Activated T-cell treated with anti-CD3 and anti-CD28 coated beads, Interleukin-2, amount 50 U/mL, for 4 hours (primary cell): ENCODE measurements at regions not wholly inside any gene's neighbourhood (a gene's known extent, or its start where the extent isn't known, plus 50 kb on each side); places are given as distances from the start of the nearest gene placed in this dataset.
"Not testable (repeated sequence)": the region's sequence is repeated elsewhere in the genome, so short reads cannot be mapped to it uniquely, and the experiment has no call there.

Source experiments
- ATAC-seq, 2 donors: fragments of 200-7000 bp; cut with Tn5 transposase; one replicate each; pipeline ENCODE4 v1.10.0; 2021
- DNase-seq: peaks from one replicate; pipeline ENCODE4 v3.0.0-alpha.2; 2020
- H3K27me3 Mint-ChIP-seq: one replicate; pipeline ENCODE4 v1.8.0; 2021; ENCODE audit warnings: low read depth, mixed read lengths
- H3K36me3 Mint-ChIP-seq: one replicate; pipeline ENCODE4 v1.8.0; 2022; ENCODE audit warnings: mixed read lengths; ENCODE audit not compliant: insufficient read depth
- H3K4me1 Mint-ChIP-seq: one replicate; pipeline ENCODE4 v1.8.0; 2021; ENCODE audit warnings: low read depth, mixed read lengths
- H3K4me3 Mint-ChIP-seq: one replicate; pipeline ENCODE4 v1.8.0; 2021; ENCODE audit warnings: mild to moderate bottlenecking, moderate library complexity, mixed read lengths
- H3K9me3 Mint-ChIP-seq: one replicate; pipeline ENCODE4 v1.8.0; 2021; ENCODE audit warnings: mixed read lengths

GRCh38 chr9:95801797-95802196 lies 73.7 kb upstream of the ERCC6L2 start:
- no peaks in the 10 kb centered on the region for H3K4me1 Mint-ChIP-seq
- no peaks in the 10 kb centered on the region for H3K9me3 Mint-ChIP-seq
- H3K4me3 Mint-ChIP-seq: no peak overlapping the region
- DNase-seq (no peak), ATAC-seq (no peak)
- H3K36me3 Mint-ChIP-seq: no peaks in the 10 kb centered on the region
- H3K27me3 Mint-ChIP-seq: peaks cover 9% of the 10 kb centered on the region

DNA sequence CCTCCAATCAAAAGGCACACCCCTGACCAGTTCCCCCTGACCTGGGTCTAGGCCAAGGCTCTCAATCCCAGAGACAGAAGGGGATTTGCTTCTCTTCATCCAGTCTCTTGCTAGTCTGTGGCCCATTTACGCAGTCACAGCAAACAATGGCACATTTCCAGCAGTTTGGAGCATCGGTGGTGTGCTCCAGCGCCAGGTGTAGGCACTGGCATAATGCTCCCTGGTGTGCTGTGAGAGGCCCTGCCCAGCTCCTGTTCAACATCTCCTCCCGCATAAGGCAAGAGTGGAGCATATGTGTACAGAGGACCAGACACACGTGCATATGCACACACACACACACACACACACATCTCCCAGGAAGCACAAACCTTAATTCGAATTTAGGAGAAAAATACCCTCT lies 79.5 kb upstream of the ERCC6L2 start:
- no peaks in the 10 kb centered on the region for H3K36me3 Mint-ChIP-seq
- no peaks in the 10 kb centered on the region for H3K9me3 Mint-ChIP-seq
- peaks cover 3% of the 10 kb centered on the region for H3K27me3 Mint-ChIP-seq
- peaks cover 1% of the 10 kb centered on the region for H3K4me1 Mint-ChIP-seq
- DNase-seq (no peak), ATAC-seq (no peak)
- H3K4me3 Mint-ChIP-seq: no peak overlapping the region

DNA sequence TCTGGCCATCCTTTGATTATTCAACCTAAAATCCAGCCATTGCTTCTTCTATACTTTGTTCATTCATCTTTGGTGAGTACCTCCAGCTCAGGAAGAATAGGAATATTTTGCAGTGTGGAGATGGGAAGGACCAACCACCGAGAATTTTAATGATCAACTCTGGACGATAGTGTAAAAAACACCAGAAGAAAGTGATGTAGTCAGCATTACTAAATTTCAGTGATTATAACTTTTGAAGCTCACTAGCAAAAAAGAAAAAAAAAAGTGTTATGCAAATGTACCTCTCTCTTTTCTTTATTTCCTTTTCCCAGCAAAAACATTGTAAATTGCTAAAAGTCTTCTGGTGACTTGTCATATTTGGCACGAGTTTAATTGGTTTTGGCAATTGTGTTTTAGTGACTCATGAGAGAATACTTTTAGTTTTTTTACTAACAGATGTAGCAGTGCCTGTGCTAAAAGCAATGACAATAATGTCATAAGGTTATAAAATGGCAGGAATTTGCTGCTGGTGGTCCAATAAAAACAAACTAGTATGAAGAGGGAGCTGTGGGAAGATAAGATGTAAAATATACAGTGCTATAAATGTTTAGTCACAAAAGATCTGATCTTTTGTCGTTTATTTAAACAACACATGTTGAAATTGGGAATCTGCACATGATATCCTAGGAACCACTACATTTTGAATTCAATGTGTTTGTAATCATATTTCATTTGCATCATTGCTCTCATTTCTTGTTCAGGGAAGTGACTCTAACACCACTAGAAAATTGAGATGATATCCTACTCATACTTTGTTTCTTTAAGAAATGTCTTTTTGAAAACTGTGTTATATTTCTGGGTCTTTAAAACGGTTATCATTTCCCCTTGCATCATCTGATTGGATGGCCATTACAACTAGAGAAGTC lies 81.3 kb upstream of the ERCC6L2 start:
- H3K4me3 Mint-ChIP-seq: no peak overlapping the region
- DNase-seq (no peak), ATAC-seq (no peak)
- no peaks in the 10 kb centered on the region for H3K36me3 Mint-ChIP-seq
- H3K27me3 Mint-ChIP-seq: peaks cover 4% of the 10 kb centered on the region
- H3K9me3 Mint-ChIP-seq: no peaks in the 10 kb centered on the region
- peaks cover 1% of the 10 kb centered on the region for H3K4me1 Mint-ChIP-seq

DNA sequence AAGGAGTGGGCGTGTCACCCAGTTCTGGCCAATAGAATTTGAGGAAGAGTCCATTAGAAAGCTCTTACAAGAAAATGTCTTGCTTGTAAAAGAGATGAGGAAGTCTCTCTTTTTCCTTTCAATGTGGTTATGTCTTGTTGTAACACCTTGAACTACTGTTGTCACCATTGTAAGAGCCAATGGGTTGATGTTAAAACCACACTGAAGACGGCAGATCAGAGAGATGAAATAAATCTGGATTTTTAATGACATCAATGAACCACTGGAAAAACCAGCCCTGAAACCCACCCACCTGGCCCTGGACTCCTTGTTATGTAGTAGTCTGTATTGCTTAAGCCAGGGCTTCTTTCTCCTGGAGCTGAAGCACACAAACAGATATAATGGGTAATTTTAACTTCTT lies 83.8 kb upstream of the ERCC6L2 start:
- no peaks in the 10 kb centered on the region for H3K36me3 Mint-ChIP-seq

GRCh38 chr9:95791286-95791685 lies 84.2 kb upstream of the ERCC6L2 start:
- DNase-seq (no peak), ATAC-seq (no peak)
- Mint-ChIP-seq H3K27me3 (peaks cover 4% of the 10 kb centered on the region), H3K4me1 (peaks cover 1% of the 10 kb centered on the region), H3K36me3 (no peaks in the 10 kb centered on the region), H3K9me3 (no peaks in the 10 kb centered on the region), H3K4me3 (no peak overlapping the region)

More for the DNA sequence above, 83.8 kb upstream of the ERCC6L2 start:
- H3K9me3 Mint-ChIP-seq: no peaks in the 10 kb centered on the region
- ATAC-seq: no peak
- no peak overlapping the region for H3K4me3 Mint-ChIP-seq
- H3K4me1 Mint-ChIP-seq: peaks cover 1% of the 10 kb centered on the region
- DNase-seq: no peak
- H3K27me3 Mint-ChIP-seq: peaks cover 4% of the 10 kb centered on the region

GRCh38 chr9:95788521-95788991 lies 86.9 kb upstream of the ERCC6L2 start:
- no peaks in the 10 kb centered on the region for H3K9me3 Mint-ChIP-seq
- ATAC-seq (no peak), DNase-seq (no peak)
- no peaks in the 10 kb centered on the region for H3K36me3 Mint-ChIP-seq
- peaks cover 1% of the 10 kb centered on the region for H3K27me3 Mint-ChIP-seq
- peaks cover 1% of the 10 kb centered on the region for H3K4me1 Mint-ChIP-seq
- no peak overlapping the region for H3K4me3 Mint-ChIP-seq

- no peaks in the 10 kb centered on the region for H3K9me3 Mint-ChIP-seq
- H3K36me3 Mint-ChIP-seq: no peaks in the 10 kb centered on the region
- H3K4me3 Mint-ChIP-seq: no peak overlapping the region
- ATAC-seq: no peak
- peaks cover 1% of the 10 kb centered on the region for H3K4me1 Mint-ChIP-seq
- H3K27me3 Mint-ChIP-seq: peaks cover 1% of the 10 kb centered on the region
- no peak for DNase-seq
These were observed 87.5 kb upstream of the ERCC6L2 start for GRCh38 chr9:95788021-95788420.

DNA sequence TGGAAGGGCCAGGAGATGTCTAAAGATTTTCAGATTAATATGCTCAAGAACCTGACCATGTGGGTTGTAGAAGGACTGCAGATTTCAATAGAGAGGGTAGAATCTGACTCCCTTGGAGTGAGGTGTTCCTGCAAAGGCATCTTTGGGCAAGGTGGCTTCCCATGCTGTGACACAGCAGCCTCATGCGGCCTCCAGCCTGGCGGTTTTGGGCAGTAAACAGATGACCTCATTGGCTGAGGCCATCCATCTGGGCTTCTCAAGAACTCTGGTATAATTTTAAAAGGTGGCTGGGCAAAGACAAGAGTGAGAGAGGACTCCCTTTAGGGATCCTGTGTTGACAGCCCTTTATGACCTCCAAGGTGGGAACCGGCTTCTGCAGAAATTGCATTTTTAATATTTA lies 90.3 kb upstream of the ERCC6L2 start:
- Mint-ChIP-seq H3K9me3 (no peaks in the 10 kb centered on the region), H3K27me3 (peaks cover 4% of the 10 kb centered on the region), H3K4me3 (no peak overlapping the region), H3K36me3 (no peaks in the 10 kb centered on the region), H3K4me1 (no peaks in the 10 kb centered on the region)
- ATAC-seq: no peak
- DNase-seq: no peak

- no peaks in the 10 kb centered on the region for H3K9me3 Mint-ChIP-seq
- H3K27me3 Mint-ChIP-seq: peaks cover 4% of the 10 kb centered on the region
- ATAC-seq (no peak), DNase-seq (no peak)
- no peaks in the 10 kb centered on the region for H3K36me3 Mint-ChIP-seq
- H3K4me1 Mint-ChIP-seq: no peaks in the 10 kb centered on the region
- H3K4me3 Mint-ChIP-seq: no peak overlapping the region
These were observed 91.2 kb upstream of the ERCC6L2 start for GRCh38 chr9:95784318-95784717.

GRCh38 chr9:95783426-95783975 lies 92.0 kb upstream of the ERCC6L2 start:
- Mint-ChIP-seq H3K9me3 (no peaks in the 10 kb centered on the region), H3K4me1 (no peaks in the 10 kb centered on the region), H3K36me3 (no peaks in the 10 kb centered on the region), H3K4me3 (no peak overlapping the region), H3K27me3 (peaks cover 2% of the 10 kb centered on the region)
- ATAC-seq: no peak
- no peak for DNase-seq

DNA sequence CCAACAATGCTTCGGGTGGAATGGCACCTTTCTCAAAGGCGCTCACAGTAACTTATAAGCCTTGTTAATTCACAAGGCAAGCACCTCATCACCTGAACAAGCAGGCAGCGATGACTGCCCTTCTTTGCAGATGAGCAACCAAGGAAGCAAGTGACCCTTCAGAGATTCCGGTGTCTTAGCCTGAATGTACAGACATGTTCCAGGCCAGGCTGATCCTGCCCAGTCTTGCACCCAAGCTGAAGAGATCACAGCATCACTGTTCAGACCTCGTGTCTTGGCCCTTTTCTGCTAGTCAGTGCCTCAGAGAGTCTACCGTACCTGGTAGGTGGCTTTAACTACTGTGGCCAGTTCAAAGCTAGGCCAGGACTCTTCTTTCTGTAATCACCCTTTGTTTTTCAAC lies 94.7 kb upstream of the ERCC6L2 start:
- Mint-ChIP-seq H3K36me3 (no peaks in the 10 kb centered on the region), H3K4me1 (no peaks in the 10 kb centered on the region), H3K4me3 (no peak overlapping the region), H3K9me3 (no peaks in the 10 kb centered on the region), H3K27me3 (peaks cover 2% of the 10 kb centered on the region)
- DNase-seq (no peak), ATAC-seq (no peak)

DNA sequence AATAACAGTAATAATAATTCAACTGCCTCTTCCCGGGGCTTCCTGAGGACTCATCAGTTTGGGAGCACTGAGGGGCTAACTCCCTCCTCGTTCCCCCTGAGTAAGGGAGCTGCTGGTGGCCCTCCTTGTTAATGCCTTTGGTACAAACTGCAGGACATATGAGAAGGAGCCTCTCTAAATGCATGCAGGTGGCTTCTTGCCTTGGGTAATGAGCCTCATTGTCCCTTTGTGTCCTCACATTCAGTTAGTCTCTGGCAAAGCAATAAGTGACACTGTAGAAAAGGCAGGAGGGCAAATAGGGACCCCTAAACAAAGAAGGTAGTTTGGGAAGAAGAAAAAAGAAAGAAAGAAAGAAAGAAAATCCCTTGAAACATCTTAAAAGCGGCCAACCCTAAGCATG lies 95.4 kb upstream of the ERCC6L2 start:
- Mint-ChIP-seq H3K36me3 (no peaks in the 10 kb centered on the region), H3K9me3 (no peaks in the 10 kb centered on the region), H3K27me3 (peaks cover 2% of the 10 kb centered on the region), H3K4me3 (no peak overlapping the region), H3K4me1 (no peaks in the 10 kb centered on the region)
- DNase-seq (no peak), ATAC-seq (no peak)

- not testable (repeated sequence) for H3K9me3 Mint-ChIP-seq, H3K4me1 Mint-ChIP-seq, DNase-seq, H3K4me3 Mint-ChIP-seq, H3K27me3 Mint-ChIP-seq, ATAC-seq, H3K36me3 Mint-ChIP-seq
These were observed 95.9 kb upstream of the ERCC6L2 start for GRCh38 chr9:95779597-95779996.

DNA sequence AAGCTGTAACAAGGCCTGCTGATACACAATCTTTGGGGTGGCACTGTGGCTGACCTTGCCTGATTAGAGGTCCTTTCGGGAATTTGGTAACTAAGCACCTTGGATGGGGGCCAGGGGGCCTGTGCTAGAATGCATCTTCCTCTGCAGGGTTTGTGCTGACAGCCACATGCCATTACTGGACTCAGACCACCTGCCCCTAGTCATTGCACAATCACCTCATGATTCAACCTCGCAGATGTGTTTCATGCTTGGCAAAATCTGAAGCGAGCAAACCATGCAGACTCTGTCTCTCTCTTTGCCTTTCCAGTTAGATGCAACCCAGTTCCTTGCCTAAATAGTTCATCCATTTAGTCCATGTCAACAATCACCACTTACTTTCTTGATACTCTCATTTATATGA lies 96.5 kb upstream of the ERCC6L2 start:
- no peak for ATAC-seq
- Mint-ChIP-seq H3K36me3 (no peaks in the 10 kb centered on the region), H3K9me3 (no peaks in the 10 kb centered on the region), H3K4me1 (no peaks in the 10 kb centered on the region), H3K4me3 (no peak overlapping the region), H3K27me3 (peaks cover 2% of the 10 kb centered on the region)
- DNase-seq: no peak

GRCh38 chr9:95777136-95777535 lies 98.4 kb upstream of the ERCC6L2 start:
- Mint-ChIP-seq H3K36me3 (no peaks in the 10 kb centered on the region), H3K4me1 (no peaks in the 10 kb centered on the region), H3K4me3 (no peak overlapping the region), H3K9me3 (no peaks in the 10 kb centered on the region), H3K27me3 (no peaks in the 10 kb centered on the region)
- DNase-seq (no peak), ATAC-seq (no peak)
